Endodermal cell (in vitro differentiated cells): ENCODE measurements at regions not wholly inside any gene's neighbourhood (a gene's known extent, or its start where the extent isn't known, plus 50 kb on each side); places are given as distances from the start of the nearest gene placed in this dataset.

Source experiments
- DNase-seq: peaks from one replicate; pipeline ENCODE4 v3.0.0-alpha.2; 2017
- H3K27ac ChIP-seq: 2 replicates; pipeline ENCODE4 v1.5.1; 2013; ENCODE audit warnings: mild to moderate bottlenecking, low read depth, low read length, moderate library complexity
- H3K27me3 ChIP-seq: 2 replicates; pipeline ENCODE4 v1.6.1; 2013; ENCODE audit warnings: mild to moderate bottlenecking, low read length, moderate library complexity; ENCODE audit not compliant: insufficient read depth, control insufficient read depth, poor library complexity, severe bottlenecking
- H3K36me3 ChIP-seq: 2 replicates; pipeline ENCODE4 v1.7.0; 2013; ENCODE audit warnings: mild to moderate bottlenecking, low read length, moderate library complexity; ENCODE audit not compliant: control insufficient read depth, insufficient read depth
- H3K4me1 ChIP-seq: one replicate; pipeline ENCODE4 v1.7.0; 2013; ENCODE audit warnings: low read length; ENCODE audit not compliant: control insufficient read depth, insufficient read depth
- H3K4me3 ChIP-seq: 2 replicates; pipeline ENCODE4 v1.5.1; 2013; ENCODE audit warnings: mild to moderate bottlenecking, low read length, moderate library complexity
- H3K9ac ChIP-seq: 2 replicates; pipeline ENCODE4 v1.6.1; 2013; ENCODE audit warnings: mild to moderate bottlenecking, low read length, moderate library complexity; ENCODE audit not compliant: poor library complexity, severe bottlenecking; ENCODE audit errors: extremely low read depth
- H3K9me3 ChIP-seq: 2 replicates; pipeline ENCODE4 v1.6.1; 2013; ENCODE audit warnings: mild to moderate bottlenecking, low read length, moderate library complexity; ENCODE audit not compliant: control insufficient read depth
- H3K27ac Mint-ChIP-seq: 2 replicates; pipeline ENCODE4 v1.8.0; 2020; ENCODE audit warnings: mixed read lengths
- H3K27me3 Mint-ChIP-seq: 2 replicates; pipeline ENCODE4 v1.8.0; 2021; ENCODE audit warnings: mild to moderate bottlenecking, mixed read lengths; ENCODE audit not compliant: insufficient read depth
- H3K36me3 Mint-ChIP-seq: 2 replicates; pipeline ENCODE4 v1.8.0; 2020; ENCODE audit warnings: low read depth, mixed read lengths
- H3K4me1 Mint-ChIP-seq: 2 replicates; pipeline ENCODE4 v1.8.0; 2020; ENCODE audit warnings: mixed read lengths
- H3K4me3 Mint-ChIP-seq: 2 replicates; pipeline ENCODE4 v1.8.0; 2020; ENCODE audit warnings: mild to moderate bottlenecking, moderate library complexity, mixed read lengths
- H3K9me3 Mint-ChIP-seq: 2 replicates; pipeline ENCODE4 v1.8.0; 2020; ENCODE audit warnings: mild to moderate bottlenecking, mixed read lengths
- CTCF ChIP-seq: fragments of 200-600 bp; sonication (generic); conservative IDR thresholded peaks from 2 replicates; pipeline ENCODE4 v1.5.0; 2021; ENCODE audit warnings: antibody characterized with exemption, mild to moderate bottlenecking
- WGBS, 2 experiments: methylation state at CpG; one replicate each; pipeline versions ENCODE4 v1.1.5 to v1.1.7; 2013; ENCODE audit warnings: missing lambda C conversion rate in 2 of 2, mixed read lengths in 1 of 2; ENCODE audit not compliant: insufficient coverage in 1 of 2, insufficient read length in 1 of 2; 5-methylcytosine and 5-hydroxymethylcytosine counted together

- no peak for TF ChIP-seq CTCF
- Mint-ChIP-seq H3K27ac (no peak overlapping the region), H3K36me3 (no peaks in the 10 kb centered on the region), H3K4me1 (peaks cover 7% of the 10 kb centered on the region), H3K4me3 (no peak overlapping the region), H3K9me3 (no peaks in the 10 kb centered on the region), H3K27me3 (no peaks in the 10 kb centered on the region)
- Histone ChIP-seq H3K9me3 (no peaks in the 10 kb centered on the region), H3K4me1 (peaks cover 2% of the 10 kb centered on the region), H3K9ac (no peak overlapping the region), H3K4me3 (no peak overlapping the region), H3K27ac (no peak overlapping the region), H3K27me3 (no peaks in the 10 kb centered on the region), H3K36me3 (no peaks in the 10 kb centered on the region)
- WGBS, 2 experiments: 88 to 90% methylated on average over 1 of the region's 1 CpG
- no peak for DNase-seq
Observed at GRCh38 chr3:150312018-150312657, 96.0 kb upstream of the TSC22D2 start.

- H3K4me1 Mint-ChIP-seq: peaks cover 7% of the 10 kb centered on the region
- TF ChIP-seq CTCF: no peak
- no peaks in the 10 kb centered on the region for H3K27me3 Mint-ChIP-seq
- no peak overlapping the region for H3K27ac Mint-ChIP-seq
- Histone ChIP-seq H3K27ac (no peak overlapping the region), H3K4me1 (peaks cover 2% of the 10 kb centered on the region), H3K9me3 (no peaks in the 10 kb centered on the region), H3K9ac (no peak overlapping the region), H3K4me3 (no peak overlapping the region), H3K27me3 (no peaks in the 10 kb centered on the region), H3K36me3 (no peaks in the 10 kb centered on the region)
- no peaks in the 10 kb centered on the region for H3K9me3 Mint-ChIP-seq
- no peak overlapping the region for H3K4me3 Mint-ChIP-seq
- H3K36me3 Mint-ChIP-seq: no peaks in the 10 kb centered on the region
- WGBS, 2 experiments: 92% methylated on average over 1 of the region's 1 CpG; no CpG with 5 or more reads in 1 of the 2 experiments
- no peak for DNase-seq
Observed at GRCh38 chr3:150311156-150311555, 96.9 kb upstream of the TSC22D2 start.

- Histone ChIP-seq H3K9me3 (no peaks in the 10 kb centered on the region), H3K4me1 (peaks cover 2% of the 10 kb centered on the region), H3K27ac (no peak overlapping the region), H3K27me3 (no peaks in the 10 kb centered on the region), H3K36me3 (no peaks in the 10 kb centered on the region), H3K9ac (no peak overlapping the region), H3K4me3 (no peak overlapping the region)
- Mint-ChIP-seq H3K27ac (no peak overlapping the region), H3K4me3 (no peak overlapping the region), H3K9me3 (no peaks in the 10 kb centered on the region), H3K27me3 (no peaks in the 10 kb centered on the region), H3K36me3 (no peaks in the 10 kb centered on the region), H3K4me1 (peaks cover 2% of the 10 kb centered on the region)
- no peak for DNase-seq
- TF ChIP-seq CTCF: no peak
- 98% methylated on average over 3 of the region's 3 CpGs; no CpG with 5 or more reads in 1 of the 2 experiments for WGBS, 2 experiments
Observed at GRCh38 chr3:150309557-150309956, 98.5 kb upstream of the TSC22D2 start.
